IPS-20b (cell line): ENCODE measurements at regions not wholly inside any gene's neighbourhood (a gene's known extent, or its start where the extent isn't known, plus 50 kb on each side); places are given as distances from the start of the nearest gene placed in this dataset.

Source experiments
- H3K27ac ChIP-seq: one replicate; pipeline ENCODE4 v1.5.1; 2013; ENCODE audit warnings: low read length
- H3K27me3 ChIP-seq: 2 replicates; pipeline ENCODE4 v1.6.1; 2013; ENCODE audit warnings: mild to moderate bottlenecking, low read length, inconsistent platforms; ENCODE audit not compliant: insufficient read depth
- H3K36me3 ChIP-seq: 2 replicates; pipeline ENCODE4 v1.6.1; 2013; ENCODE audit warnings: low read depth, mild to moderate bottlenecking, inconsistent platforms, low read length, moderate library complexity; ENCODE audit not compliant: insufficient read depth
- H3K4me1 ChIP-seq: 2 replicates; pipeline ENCODE4 v1.6.1; 2013; ENCODE audit warnings: mild to moderate bottlenecking, control low read depth, inconsistent platforms, low read length, moderate library complexity; ENCODE audit not compliant: insufficient read depth
- H3K4me3 ChIP-seq: 2 replicates; pipeline ENCODE4 v1.5.1; 2013; ENCODE audit warnings: mild to moderate bottlenecking, low read length, inconsistent platforms
- H3K9ac ChIP-seq: 2 replicates; pipeline ENCODE4 v1.6.1; 2013; ENCODE audit warnings: low read depth, mild to moderate bottlenecking, inconsistent platforms, low read length, moderate library complexity
- H3K9me3 ChIP-seq: 2 replicates; pipeline ENCODE4 v1.6.1; 2013; ENCODE audit warnings: mild to moderate bottlenecking, low read depth, low read length, inconsistent platforms; ENCODE audit not compliant: insufficient read depth

DNA sequence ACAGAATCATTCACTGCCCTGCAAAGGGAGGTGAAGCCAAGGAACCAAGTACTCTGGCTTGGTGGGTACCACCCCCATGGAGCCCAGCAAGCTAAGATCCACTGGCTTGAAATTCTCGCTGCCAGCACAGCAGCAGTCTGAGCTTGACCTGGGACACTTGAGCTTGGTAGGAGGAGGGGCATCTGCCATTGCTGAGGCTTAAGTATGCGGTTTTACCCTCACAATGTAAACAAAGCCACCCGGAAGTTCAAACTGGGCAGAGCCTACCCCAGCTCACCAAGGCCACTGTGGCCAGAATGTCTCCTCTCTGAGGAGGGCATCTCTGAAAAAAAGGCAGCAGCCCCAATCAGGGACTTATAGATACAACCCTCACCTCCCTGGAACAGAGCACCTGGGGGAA lies 1050.0 kb upstream of the GHITM start:
- no peaks in the 10 kb centered on the region for H3K27me3 ChIP-seq
- H3K4me1 ChIP-seq = no peaks in the 10 kb centered on the region
- H3K4me3 ChIP-seq = no peak overlapping the region
- no peaks in the 10 kb centered on the region for H3K36me3 ChIP-seq
- H3K9me3 ChIP-seq = no peaks in the 10 kb centered on the region
- H3K9ac ChIP-seq = no peak overlapping the region
- no peak overlapping the region for H3K27ac ChIP-seq

DNA sequence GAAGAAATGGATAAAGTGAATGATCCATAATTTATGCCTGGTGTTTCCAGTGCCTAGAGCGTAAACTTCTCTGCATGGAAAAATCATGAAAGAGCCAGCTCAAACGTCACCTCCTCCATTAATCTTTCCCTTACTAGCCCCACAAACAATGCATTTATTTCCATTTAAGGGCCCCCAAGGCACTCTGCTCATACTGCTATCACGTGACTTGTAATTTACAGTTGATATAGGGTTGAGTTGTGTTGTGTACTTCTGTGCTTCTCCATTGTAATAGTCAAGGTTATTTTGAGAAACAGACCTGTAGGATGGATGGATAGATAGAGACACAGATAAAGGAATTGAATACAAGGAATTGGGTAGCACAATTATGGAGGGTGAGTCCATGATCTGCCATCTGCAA lies 1034.7 kb upstream of the GHITM start:
- no peak overlapping the region for H3K9ac ChIP-seq
- no peaks in the 10 kb centered on the region for H3K36me3 ChIP-seq
- H3K4me1 ChIP-seq = no peaks in the 10 kb centered on the region
- H3K27me3 ChIP-seq = no peaks in the 10 kb centered on the region
- H3K4me3 ChIP-seq = no peak overlapping the region
- no peak overlapping the region for H3K27ac ChIP-seq
- no peaks in the 10 kb centered on the region for H3K9me3 ChIP-seq

DNA sequence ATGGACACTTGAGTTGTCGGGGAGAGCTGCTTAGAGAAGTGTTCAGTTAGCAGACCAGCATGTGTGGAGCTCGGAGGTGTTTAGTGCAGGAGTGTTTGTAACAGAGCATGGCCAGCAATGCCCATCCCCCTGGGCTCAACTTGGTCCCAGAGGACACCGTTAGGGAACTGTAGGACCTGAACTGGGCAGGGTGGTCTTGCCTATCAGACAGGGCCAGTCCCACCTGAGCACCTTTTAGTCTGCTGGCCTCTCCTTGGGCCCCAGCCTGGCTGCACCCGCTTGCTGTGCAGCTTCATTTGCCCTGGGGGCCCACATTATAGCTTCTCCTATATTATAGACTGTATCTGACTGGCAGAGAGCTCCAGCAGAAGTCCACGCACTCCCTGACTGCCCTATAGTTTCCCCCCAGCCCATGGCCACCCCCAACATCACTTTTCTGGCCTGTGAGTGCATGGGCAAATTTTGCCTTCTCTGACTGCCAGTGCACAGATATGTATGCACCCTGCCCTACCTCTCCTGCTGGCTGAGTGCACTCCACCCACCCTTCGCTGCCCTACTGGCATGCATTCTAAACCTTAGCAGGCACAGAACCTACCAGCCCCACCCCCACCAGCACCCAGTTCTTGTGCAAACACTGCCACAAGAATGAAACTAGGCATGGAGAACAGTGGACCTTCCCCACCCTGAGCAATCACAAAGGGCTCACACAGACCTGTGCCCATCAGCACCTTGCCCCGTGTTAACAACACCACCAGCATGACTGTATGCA lies 1030.6 kb upstream of the GHITM start:
- H3K9ac ChIP-seq = no peak overlapping the region
- no peaks in the 10 kb centered on the region for H3K27me3 ChIP-seq
- peaks cover 6% of the 10 kb centered on the region; the same call in 1 of the 2 replicates for H3K9me3 ChIP-seq
- no peak overlapping the region for H3K4me3 ChIP-seq
- no peaks in the 10 kb centered on the region for H3K4me1 ChIP-seq
- H3K36me3 ChIP-seq = no peaks in the 10 kb centered on the region
- H3K27ac ChIP-seq = no peak overlapping the region

DNA sequence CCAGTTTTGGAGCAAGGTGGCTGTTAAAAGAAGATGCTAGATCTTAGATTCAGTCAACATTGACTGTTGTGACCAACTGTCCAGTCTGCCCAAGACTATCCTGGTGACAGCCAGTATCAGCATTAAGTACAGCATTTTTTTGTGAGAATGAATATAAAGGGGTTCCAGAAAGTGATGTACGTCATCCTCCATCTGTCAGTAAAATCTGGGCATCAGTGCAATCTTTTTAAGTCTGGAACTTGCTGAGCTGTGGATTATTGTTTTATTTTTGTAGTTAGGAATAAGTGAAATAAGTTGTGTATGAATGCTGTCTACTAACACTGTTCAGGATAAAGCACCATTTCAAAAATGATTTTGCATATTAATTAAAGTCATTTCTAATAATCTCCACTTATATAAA lies 1020.0 kb upstream of the GHITM start:
- Histone ChIP-seq H3K36me3 (no peaks in the 10 kb centered on the region), H3K4me1 (no peaks in the 10 kb centered on the region), H3K27ac (no peak overlapping the region), H3K27me3 (no peaks in the 10 kb centered on the region), H3K4me3 (no peak overlapping the region), H3K9ac (no peak overlapping the region), H3K9me3 (no peaks in the 10 kb centered on the region)

DNA sequence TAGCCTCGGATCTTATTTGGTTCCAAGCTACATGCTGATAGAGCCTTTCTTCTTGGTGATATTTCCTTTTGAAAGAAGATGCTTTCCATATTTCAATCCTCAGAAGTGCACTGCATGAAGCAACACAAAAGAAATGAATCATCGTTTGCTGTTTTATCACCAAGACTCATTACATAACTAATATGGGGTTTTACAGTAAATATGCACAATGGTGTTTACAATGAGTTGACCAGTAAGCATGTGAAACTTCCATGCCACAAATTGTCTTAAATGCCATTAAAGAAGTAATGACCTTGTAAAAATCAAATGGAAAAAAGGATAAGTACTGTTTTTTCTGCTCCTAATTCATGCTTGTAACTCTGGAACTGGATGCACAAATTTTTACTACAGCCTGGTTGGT lies 1017.0 kb upstream of the GHITM start:
- no peak overlapping the region for H3K27ac ChIP-seq
- no peaks in the 10 kb centered on the region for H3K27me3 ChIP-seq
- H3K4me1 ChIP-seq = no peaks in the 10 kb centered on the region
- H3K4me3 ChIP-seq = no peak overlapping the region
- no peaks in the 10 kb centered on the region for H3K36me3 ChIP-seq
- H3K9me3 ChIP-seq = no peaks in the 10 kb centered on the region
- H3K9ac ChIP-seq = no peak overlapping the region

DNA sequence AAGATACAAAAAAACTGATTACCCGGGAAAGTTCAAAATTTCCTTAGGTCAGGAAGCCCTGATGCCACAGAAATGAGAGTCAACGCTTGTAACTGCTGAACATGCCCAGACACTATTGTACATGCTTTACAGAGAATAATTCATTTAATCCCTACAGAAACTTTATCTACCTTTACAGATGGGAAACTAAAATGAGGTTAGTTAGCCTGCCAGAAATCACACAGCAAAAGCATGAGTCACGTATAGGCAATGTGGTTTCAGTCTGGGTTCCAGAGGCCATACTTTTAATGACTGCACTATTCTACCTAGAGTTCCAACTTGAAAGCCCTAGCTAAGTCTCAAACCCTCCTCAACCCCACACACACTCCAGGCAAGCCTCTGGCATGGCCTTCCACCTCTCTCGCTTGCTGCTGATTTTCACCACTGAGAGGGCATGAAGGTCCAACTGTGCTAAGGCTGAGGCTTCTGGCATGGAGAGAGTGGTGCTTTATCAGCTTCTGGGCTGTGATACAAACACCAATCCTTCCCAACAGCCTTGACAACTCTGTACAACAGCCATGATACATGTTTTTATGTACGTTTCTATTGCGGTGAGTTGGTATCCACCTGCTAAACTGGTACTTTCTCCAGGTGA lies 1011.2 kb upstream of the GHITM start:
- H3K36me3 ChIP-seq = no peaks in the 10 kb centered on the region
- no peaks in the 10 kb centered on the region for H3K4me1 ChIP-seq
- H3K27ac ChIP-seq = no peak overlapping the region
- H3K27me3 ChIP-seq = no peaks in the 10 kb centered on the region
- H3K9me3 ChIP-seq = no peaks in the 10 kb centered on the region
- no peak overlapping the region for H3K9ac ChIP-seq
- H3K4me3 ChIP-seq = no peak overlapping the region

DNA sequence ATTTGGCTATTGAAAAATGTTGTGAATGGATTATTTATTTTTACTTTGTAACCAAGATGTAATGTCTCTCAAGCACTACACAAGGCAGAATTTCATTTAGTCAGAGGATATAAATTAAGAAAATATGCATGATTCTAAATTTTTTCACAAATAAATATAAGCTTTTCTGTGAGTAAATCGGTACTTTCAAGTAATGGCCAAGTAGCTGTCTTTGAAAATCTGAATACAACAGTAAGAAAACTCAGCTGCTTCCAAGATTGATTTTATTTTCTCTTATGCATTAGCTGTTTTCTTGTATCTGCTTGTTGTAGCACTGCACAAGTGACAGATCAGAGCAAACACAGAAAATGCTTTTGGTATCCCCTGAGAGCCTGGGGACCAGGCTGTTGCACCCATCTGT lies 998.5 kb upstream of the GHITM start:
- no peaks in the 10 kb centered on the region for H3K36me3 ChIP-seq
- no peaks in the 10 kb centered on the region for H3K27me3 ChIP-seq
- H3K4me1 ChIP-seq = no peaks in the 10 kb centered on the region
- H3K9ac ChIP-seq = no peak overlapping the region
- H3K27ac ChIP-seq = no peak overlapping the region
- H3K9me3 ChIP-seq = no peaks in the 10 kb centered on the region
- H3K4me3 ChIP-seq = no peak overlapping the region

DNA sequence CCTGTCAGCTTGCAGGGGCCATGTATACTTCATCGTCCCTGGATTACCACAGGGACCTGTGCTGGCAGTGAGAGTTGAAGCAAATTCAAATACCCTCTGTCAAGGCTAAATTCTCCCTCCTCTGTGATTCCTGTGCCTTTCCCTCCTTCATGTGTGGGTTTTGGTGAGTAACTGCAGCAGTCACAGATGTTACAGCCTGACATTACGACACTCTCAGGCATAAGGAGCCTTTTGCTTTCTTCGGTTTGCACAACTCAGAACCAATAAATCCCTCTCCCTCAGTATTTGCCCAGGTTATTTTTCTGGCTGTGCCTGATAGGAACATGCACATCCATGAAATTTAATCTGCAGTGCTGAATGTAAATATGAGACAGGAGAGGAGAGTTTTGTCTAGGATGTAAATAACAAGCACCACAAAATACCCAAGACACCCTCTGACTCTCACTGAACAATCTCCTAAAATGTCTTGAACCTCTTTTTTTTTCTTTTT lies 997.2 kb upstream of the GHITM start:
- Histone ChIP-seq H3K27me3 (no peaks in the 10 kb centered on the region), H3K9ac (no peak overlapping the region), H3K4me1 (no peaks in the 10 kb centered on the region), H3K9me3 (no peaks in the 10 kb centered on the region), H3K4me3 (no peak overlapping the region), H3K36me3 (no peaks in the 10 kb centered on the region), H3K27ac (no peak overlapping the region)

DNA sequence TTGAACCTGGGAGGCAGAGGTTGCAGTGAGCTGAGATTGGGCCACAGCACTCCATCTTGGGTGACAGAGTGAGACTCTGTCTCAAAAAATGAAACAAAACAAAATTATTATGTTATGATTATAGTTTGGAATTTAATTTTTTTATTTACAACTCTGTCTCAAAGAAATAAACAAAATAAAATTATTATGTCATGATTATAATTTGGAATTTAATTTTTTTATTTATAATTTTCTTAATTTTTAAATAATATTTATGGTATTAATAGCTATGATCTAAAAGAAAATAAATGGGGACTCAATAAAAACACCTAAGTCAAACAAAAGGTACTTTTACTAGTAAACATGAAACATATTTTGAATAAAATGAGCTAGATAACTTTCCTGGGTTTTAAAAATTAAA lies 994.8 kb upstream of the GHITM start:
- H3K4me1 ChIP-seq = no peaks in the 10 kb centered on the region
- H3K27me3 ChIP-seq = no peaks in the 10 kb centered on the region
- no peak overlapping the region for H3K9ac ChIP-seq
- no peak overlapping the region for H3K27ac ChIP-seq
- H3K4me3 ChIP-seq = no peak overlapping the region
- H3K9me3 ChIP-seq = no peaks in the 10 kb centered on the region
- no peaks in the 10 kb centered on the region for H3K36me3 ChIP-seq

DNA sequence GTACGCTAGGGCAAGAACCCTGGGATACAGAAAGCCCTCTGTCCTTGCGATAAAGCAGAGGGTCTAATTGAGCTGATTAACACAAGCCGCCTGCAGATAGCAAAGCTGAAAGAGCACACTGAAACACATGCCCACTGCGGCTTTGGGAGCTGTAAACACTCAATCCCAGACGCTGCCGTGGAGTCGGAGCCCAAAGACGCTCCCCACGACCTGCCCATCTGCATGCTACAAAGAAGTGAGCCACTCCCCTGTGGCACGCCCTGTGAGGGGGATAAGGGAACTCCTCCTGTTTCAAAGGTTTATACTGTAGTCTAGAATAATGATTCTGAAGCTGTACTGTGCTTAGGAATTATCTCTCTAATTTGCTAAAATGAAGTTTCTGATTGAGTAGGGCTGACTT lies 985.6 kb upstream of the GHITM start:
- Histone ChIP-seq H3K9me3 (no peaks in the 10 kb centered on the region), H3K9ac (no peak overlapping the region), H3K4me3 (no peak overlapping the region), H3K4me1 (no peaks in the 10 kb centered on the region; the same call in 1 of the 2 replicates), H3K36me3 (no peaks in the 10 kb centered on the region), H3K27me3 (no peaks in the 10 kb centered on the region), H3K27ac (no peak overlapping the region)

DNA sequence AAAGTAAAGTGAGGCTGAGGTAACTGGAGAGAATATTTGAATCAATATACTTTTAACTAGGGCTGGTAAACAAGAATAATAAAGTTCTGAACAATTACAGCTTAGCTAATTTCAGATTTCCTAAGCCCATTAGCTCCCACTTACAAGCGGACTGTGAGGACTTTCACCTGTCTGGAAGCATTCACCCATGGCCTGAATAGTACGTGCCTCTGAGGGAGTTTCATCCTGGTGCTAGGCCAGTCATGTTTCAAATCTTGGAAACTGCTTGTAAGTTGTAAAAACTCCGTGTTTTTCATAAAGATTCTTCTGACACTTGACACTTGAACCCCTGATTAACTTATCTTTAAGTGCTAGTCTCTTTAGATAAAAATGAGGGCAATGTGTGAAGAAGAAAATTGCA lies 975.2 kb upstream of the GHITM start:
- Histone ChIP-seq H3K27me3 (no peaks in the 10 kb centered on the region), H3K4me3 (no peak overlapping the region), H3K9me3 (no peaks in the 10 kb centered on the region), H3K27ac (no peak overlapping the region), H3K36me3 (no peaks in the 10 kb centered on the region), H3K9ac (no peak overlapping the region), H3K4me1 (peaks cover 3% of the 10 kb centered on the region; the same call in 1 of the 2 replicates)

DNA sequence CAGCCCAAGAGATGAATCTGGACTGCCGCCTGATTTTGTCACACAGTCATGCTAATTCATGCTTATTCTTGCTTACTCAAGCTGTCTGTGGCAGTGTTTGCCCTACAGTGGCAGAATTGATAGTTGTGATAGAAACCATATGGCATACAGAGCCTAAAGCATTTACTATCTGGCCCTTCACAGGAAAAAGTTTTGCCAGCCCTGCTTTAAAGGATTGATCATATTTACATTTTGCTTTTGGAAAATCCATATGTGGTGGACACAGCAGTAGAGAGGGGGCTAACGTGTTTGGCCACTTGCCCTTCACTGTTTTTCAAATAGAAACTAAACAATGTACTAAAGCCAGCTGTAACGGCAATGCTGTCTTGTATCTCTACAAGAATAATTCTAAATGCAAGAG lies 974.0 kb upstream of the GHITM start:
- H3K4me1 ChIP-seq = peaks cover 3% of the 10 kb centered on the region; the same call in 1 of the 2 replicates
- no peak overlapping the region for H3K27ac ChIP-seq
- H3K36me3 ChIP-seq = no peaks in the 10 kb centered on the region
- H3K9me3 ChIP-seq = no peaks in the 10 kb centered on the region
- no peak overlapping the region for H3K9ac ChIP-seq
- no peak overlapping the region for H3K4me3 ChIP-seq
- no peaks in the 10 kb centered on the region for H3K27me3 ChIP-seq
